ENCODE measurements at regions not wholly inside any gene's neighbourhood (a gene's known extent, or its start where the extent isn't known, plus 50 kb on each side); places are given as distances from the start of the nearest gene placed in this dataset.

DNA sequence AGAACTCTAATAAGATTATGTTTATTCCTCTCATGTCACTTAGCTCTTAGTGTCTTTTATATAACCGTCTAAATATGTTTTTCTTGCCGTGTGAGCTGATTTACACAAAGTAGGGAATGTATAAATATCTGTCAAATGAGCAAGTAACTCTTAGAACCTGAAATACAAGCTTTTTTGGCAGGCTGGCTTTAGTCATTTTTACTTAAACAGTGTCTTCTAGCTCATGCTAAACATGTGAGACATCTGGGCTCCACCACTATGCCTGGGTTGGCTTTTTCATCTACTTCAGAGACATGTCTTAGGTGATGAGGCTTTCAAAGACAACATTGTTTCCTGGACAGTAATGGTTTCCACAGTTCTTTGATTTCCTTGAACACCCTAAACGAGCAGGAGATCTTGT, 137.2 kb upstream of the ZNF608 start:
- TF ChIP-seq, protein P1, sequence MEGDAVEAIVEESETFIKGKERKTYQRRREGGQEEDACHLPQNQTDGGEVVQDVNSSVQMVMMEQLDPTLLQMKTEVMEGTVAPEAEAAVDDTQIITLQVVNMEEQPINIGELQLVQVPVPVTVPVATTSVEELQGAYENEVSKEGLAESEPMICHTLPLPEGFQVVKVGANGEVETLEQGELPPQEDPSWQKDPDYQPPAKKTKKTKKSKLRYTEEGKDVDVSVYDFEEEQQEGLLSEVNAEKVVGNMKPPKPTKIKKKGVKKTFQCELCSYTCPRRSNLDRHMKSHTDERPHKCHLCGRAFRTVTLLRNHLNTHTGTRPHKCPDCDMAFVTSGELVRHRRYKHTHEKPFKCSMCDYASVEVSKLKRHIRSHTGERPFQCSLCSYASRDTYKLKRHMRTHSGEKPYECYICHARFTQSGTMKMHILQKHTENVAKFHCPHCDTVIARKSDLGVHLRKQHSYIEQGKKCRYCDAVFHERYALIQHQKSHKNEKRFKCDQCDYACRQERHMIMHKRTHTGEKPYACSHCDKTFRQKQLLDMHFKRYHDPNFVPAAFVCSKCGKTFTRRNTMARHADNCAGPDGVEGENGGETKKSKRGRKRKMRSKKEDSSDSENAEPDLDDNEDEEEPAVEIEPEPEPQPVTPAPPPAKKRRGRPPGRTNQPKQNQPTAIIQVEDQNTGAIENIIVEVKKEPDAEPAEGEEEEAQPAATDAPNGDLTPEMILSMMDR (conservative IDR thresholded peaks at IDR 0.05; ENCODE audit: low read length): no peak
- TF ChIP-seq EZH2phosphoT487 (IDR thresholded peaks at IDR 0.05; ENCODE audit: borderline replicate concordance, low read depth, low read length): no peak
